LNCaP clone FGC (cell line): ENCODE measurements at regions not wholly inside any gene's neighbourhood (a gene's known extent, or its start where the extent isn't known, plus 50 kb on each side); places are given as distances from the start of the nearest gene placed in this dataset.

Source experiments
- DNase-seq: peaks from one replicate; pipeline ENCODE4 v3.0.0-alpha.2; 2011; ENCODE audit warnings: low read depth
- H3K4me3 ChIP-seq: 2 replicates; pipeline ENCODE4 v1.5.1; 2011; ENCODE audit warnings: mild to moderate bottlenecking, low read depth, low read length, control low read depth
- CTCF ChIP-seq: IDR thresholded peaks from 2 replicates; pipeline ENCODE4 v1.5.1; 2012; ENCODE audit warnings: mild to moderate bottlenecking; ENCODE audit not compliant: control insufficient read depth, insufficient read depth; ENCODE audit errors: extremely low read depth

DNA sequence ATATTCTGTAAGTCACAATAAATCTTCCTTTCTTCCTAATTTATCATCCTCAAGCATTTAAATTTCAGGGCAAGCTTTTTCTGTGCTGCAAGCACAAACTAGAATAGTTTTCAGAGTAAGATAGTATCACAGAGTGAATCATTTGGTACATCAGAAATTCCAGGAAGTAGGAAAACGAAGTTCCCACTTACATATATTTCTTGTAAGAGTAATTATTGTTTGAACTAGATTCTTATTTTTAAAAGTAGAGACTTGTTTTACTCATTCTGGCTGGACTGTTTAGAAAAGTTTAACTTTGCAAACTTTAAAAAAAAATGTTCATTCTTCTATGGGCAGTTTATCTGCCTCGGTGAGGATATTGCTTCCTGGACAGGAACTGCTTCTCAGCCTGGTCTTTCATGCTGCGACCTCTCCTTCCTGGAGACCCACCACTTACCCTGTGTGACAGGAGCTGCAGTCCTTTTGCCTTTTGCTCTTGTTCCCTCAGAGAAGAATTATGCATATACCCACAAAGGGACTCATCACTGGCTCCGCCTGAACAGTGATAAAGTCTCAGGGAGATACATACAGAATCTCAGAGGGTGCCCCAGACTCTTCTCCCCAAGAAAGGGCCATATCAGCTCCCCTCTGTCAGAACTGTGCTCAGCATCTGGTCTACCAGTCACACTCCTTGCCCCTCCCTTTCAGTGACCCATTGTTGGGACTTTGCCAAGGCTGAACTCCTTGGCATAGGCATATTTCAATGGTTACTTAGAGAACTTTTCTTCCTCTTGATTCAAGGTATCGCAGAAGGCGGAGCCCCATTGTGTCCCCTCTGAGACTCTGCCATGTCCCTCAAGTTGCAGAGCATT, 102.7 kb upstream of the CD55 start:
- no peak for TF ChIP-seq CTCF
- DNase-seq: no peak
- H3K4me3 ChIP-seq: no peak overlapping the region

GRCh38 chr1:207219979-207220889, 101.2 kb upstream of the CD55 start:
- DNase-seq: no peak
- no peak overlapping the region for H3K4me3 ChIP-seq
- TF ChIP-seq CTCF: no peak

- H3K4me3 ChIP-seq: no peak overlapping the region
- no peak for DNase-seq
- no peak for TF ChIP-seq CTCF
Observed at GRCh38 chr1:207221934-207222351, 99.5 kb upstream of the CD55 start.

DNA sequence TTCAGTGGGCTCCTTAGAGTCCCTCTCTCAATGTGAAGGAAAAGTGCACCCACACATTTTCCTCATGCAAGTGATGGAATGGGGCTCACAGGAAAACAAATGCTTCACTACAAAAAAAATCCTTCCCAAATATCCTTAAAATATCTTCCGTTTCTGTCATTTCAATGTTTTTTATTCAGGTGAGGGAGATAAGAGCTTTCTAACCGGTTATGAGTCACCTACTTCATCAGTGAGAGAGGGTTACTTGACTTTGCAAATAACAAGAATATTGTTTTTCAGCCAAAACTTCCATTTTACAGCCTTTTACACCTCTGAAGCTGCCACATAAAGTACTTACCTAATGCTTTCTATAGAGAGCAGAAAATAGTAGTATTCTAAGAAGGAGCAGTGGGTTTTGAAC, 98.3 kb upstream of the CD55 start:
- no peak for TF ChIP-seq CTCF
- no peak for DNase-seq
- H3K4me3 ChIP-seq: no peak overlapping the region

DNA sequence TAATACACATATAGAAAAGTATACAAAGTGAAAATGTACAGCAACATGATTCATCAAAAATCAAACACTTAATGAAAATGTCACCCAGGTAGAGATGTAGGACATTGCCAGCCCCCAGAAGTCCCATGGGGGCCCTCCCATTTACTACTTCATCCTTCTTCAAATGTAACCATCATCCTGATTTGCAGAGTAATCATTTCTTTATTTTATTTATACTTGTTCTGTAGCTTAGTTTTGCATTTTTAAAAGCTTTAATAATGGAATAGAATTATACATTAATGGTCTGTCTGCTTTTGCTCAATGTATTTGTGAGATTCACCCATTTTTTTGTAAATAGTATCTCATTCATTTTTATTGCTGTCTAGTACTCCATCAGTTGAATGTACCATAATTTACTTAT, 96.8 kb upstream of the CD55 start:
- no peak for DNase-seq
- no peak for TF ChIP-seq CTCF
- H3K4me3 ChIP-seq: no peak overlapping the region

- no peak for DNase-seq
- TF ChIP-seq CTCF: no peak
- H3K4me3 ChIP-seq: no peak overlapping the region
Observed at GRCh38 chr1:207227131-207227630, 94.3 kb upstream of the CD55 start.
